HEK293 (cell line): ENCODE measurements at regions not wholly inside any gene's neighbourhood (a gene's known extent, or its start where the extent isn't known, plus 50 kb on each side); places are given as distances from the start of the nearest gene placed in this dataset.

ENCODE experiments used
- ZBTB21 ChIP-seq: fragments of 450-650 bp; formaldehyde crosslinking; IDR thresholded peaks from 2 replicates; pipeline ENCODE4 v1.5.1; 2017; ENCODE audit warnings: missing biosample characterization, missing genetic modification characterization
- ZNF24 ChIP-seq: fragments of 450-650 bp; formaldehyde crosslinking; IDR thresholded peaks from 2 replicates; pipeline ENCODE4 v1.5.1; 2016; ENCODE audit warnings: missing biosample characterization, missing genetic modification characterization
- ZNF585B ChIP-seq: fragments of 450-650 bp; formaldehyde crosslinking; IDR thresholded peaks from 2 replicates; pipeline ENCODE4 v1.5.1; 2016; ENCODE audit warnings: missing biosample characterization, missing genetic modification characterization
- ZNF660 ChIP-seq: fragments of 450-650 bp; IDR thresholded peaks from 2 replicates; pipeline ENCODE4 v1.5.1; 2018; ENCODE audit warnings: missing biosample characterization, mild to moderate bottlenecking, missing genetic modification characterization
- ZNF776 ChIP-seq: fragments of 450-650 bp; formaldehyde crosslinking; IDR thresholded peaks from 2 replicates; pipeline ENCODE4 v1.5.0; 2017; ENCODE audit warnings: missing biosample characterization, missing genetic modification characterization, borderline replicate concordance
- ZNF843 ChIP-seq: fragments of 450-650 bp; formaldehyde crosslinking; IDR thresholded peaks from 2 replicates; pipeline ENCODE4 v1.5.1; 2016; ENCODE audit warnings: missing biosample characterization, missing genetic modification characterization
- TF ChIP-seq, protein P1 (sequence below): fragments of 450-650 bp; formaldehyde crosslinking; IDR thresholded peaks from 2 replicates; pipeline ENCODE4 v1.5.1; 2016; ENCODE audit warnings: missing biosample characterization, missing genetic modification characterization, low read depth

DNA sequence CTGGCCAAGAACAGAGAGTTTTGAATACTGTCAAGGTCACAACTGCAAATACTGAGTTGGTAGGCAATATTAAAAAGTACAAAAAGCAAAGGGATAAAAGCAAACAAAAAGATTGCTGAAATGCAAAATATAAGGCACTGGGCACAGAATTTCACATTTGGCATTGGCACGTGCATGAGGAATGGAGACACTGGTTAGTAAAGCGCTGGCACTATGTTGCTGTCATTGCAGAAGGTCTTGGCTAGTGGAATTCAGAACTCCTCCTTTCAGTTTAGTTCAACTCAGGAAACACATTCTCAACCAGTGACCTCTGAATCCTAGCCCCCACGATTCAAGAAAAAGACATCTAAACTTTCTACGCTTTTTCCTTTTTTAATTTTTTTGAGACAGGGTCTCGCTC is 111.8 kb upstream of the PSMD7 start:
- no peak for TF ChIP-seq ZNF843 (tag by site-specific recombination)
- TF ChIP-seq ZNF24 = no peak
- no peak for TF ChIP-seq ZNF776 (tag by site-specific recombination)
- no peak for TF ChIP-seq ZBTB21 (tag by site-specific recombination)
- TF ChIP-seq, protein P1, sequence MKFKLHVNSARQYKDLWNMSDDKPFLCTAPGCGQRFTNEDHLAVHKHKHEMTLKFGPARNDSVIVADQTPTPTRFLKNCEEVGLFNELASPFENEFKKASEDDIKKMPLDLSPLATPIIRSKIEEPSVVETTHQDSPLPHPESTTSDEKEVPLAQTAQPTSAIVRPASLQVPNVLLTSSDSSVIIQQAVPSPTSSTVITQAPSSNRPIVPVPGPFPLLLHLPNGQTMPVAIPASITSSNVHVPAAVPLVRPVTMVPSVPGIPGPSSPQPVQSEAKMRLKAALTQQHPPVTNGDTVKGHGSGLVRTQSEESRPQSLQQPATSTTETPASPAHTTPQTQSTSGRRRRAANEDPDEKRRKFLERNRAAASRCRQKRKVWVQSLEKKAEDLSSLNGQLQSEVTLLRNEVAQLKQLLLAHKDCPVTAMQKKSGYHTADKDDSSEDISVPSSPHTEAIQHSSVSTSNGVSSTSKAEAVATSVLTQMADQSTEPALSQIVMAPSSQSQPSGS (tag by site-specific recombination) = no peak
- TF ChIP-seq ZNF585B = no peak
- TF ChIP-seq ZNF660 = no peak
